ENCODE measurements at regions not wholly inside any gene's neighbourhood (a gene's known extent, or its start where the extent isn't known, plus 50 kb on each side); places are given as distances from the start of the nearest gene placed in this dataset.

DNA sequence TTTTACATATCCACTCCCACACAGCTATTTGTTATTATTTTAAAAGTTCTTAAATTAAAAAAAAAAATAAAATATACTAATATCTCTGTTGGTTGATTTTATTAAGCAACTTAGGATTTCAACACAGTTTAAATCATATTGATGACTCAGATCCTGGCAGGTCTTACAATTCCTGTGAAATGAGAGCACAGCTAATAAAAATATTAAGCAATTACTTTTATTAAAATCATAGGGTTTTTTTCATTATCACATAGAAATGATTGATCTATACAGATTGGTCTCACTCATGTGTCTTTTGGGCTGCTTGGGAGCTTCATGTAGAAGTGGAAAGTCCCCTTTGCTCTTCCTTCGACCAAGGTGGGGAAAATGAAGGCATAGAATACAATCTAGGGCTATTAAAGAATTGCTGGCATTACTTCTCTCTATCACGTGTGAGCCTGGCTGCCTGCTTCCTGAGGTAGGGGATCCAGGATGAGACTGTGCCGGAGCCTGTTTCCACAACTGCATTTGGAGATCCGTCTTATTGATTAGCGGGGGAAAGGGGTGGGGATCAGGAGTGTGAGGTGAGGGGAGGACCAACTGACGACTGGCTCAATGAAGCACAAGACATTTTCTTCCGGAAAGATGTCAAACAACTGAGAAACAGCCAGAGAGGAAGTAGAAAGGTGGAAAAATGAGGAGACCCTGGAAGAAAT lies 858.0 kb downstream of the USP25 start:
- peak overlapping the region; percentile 36 for H3K9ac ChIP-seq (ENCODE audit: insufficient read length)
- DNase-seq (ENCODE audit: low read depth, low spot score), result no peak
- H3K4me3 ChIP-seq, result peak overlapping the region; percentile 73
- TF ChIP-seq POLR2AphosphoS5 (IDR thresholded peaks at IDR 0.05; ENCODE audit: borderline replicate concordance, low read depth, low read length) (no peak), EZH2 (IDR thresholded peaks at IDR 0.05) (no peak), FOXP2 (optimal IDR thresholded peaks at IDR 0.05; ENCODE audit: control extremely low read depth, extremely low read length, insufficient read depth) (no peak)
- H3K27ac ChIP-seq, result peak overlapping the region; percentile 85; the same call in 1 of the 2 replicates
- H3K36me3 ChIP-seq (ENCODE audit: insufficient read depth, low read length), result no peaks in the 10 kb centered on the region
- no peaks in the 10 kb centered on the region for H3K9me3 ChIP-seq (ENCODE audit: low read depth, low read length)

DNA sequence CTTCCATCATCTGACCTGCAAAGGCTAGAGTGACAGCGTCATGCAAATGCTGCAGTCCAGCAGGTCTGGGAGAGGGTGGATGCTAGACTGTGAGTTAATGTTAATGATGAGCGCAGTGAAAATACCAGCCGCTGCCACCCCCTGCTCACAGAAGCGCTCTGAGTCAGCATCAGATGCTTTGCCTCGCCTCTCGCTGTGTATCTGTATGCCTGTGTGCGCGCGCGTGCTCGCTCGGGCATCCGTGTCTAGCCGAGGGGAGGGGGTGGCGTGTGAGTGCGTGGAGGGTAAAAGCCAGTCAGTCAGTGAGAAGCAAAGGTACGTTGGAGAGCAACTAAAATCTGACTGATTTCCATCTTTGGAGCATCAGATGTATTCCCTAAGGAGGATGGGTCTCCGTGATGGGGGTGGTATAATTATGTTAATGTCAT lies 858.7 kb downstream of the USP25 start:
- TF ChIP-seq POLR2AphosphoS5 (IDR thresholded peaks at IDR 0.05; ENCODE audit: borderline replicate concordance, low read depth, low read length) (no peak), EZH2 (IDR thresholded peaks at IDR 0.05) (no peak), FOXP2 (optimal IDR thresholded peaks at IDR 0.05; ENCODE audit: control extremely low read depth, extremely low read length, insufficient read depth) (no peak)
- H3K9ac ChIP-seq (ENCODE audit: insufficient read length), result peak overlapping the region; percentile 36
- no peaks in the 10 kb centered on the region for H3K9me3 ChIP-seq (ENCODE audit: low read depth, low read length)
- peak overlapping the region; percentile 73 for H3K4me3 ChIP-seq
- no peaks in the 10 kb centered on the region for H3K36me3 ChIP-seq (ENCODE audit: insufficient read depth, low read length)
- no peak for DNase-seq (ENCODE audit: low read depth, low spot score)
- peak overlapping the region; percentile 85; the same call in 1 of the 2 replicates for H3K27ac ChIP-seq

GRCh38 chr21:16589006-16589898 lies 859.5 kb downstream of the USP25 start:
- no peaks in the 10 kb centered on the region for H3K9me3 ChIP-seq (ENCODE audit: low read depth, low read length)
- TF ChIP-seq FOXP2 (optimal IDR thresholded peaks at IDR 0.05; ENCODE audit: control extremely low read depth, extremely low read length, insufficient read depth) (no peak), POLR2AphosphoS5 (IDR thresholded peaks at IDR 0.05; ENCODE audit: borderline replicate concordance, low read depth, low read length) (no peak), EZH2 (IDR thresholded peaks at IDR 0.05) (no peak)
- H3K4me3 ChIP-seq, result peak overlapping the region; percentile 73
- no peak overlapping the region for H3K9ac ChIP-seq (ENCODE audit: insufficient read length)
- H3K36me3 ChIP-seq (ENCODE audit: insufficient read depth, low read length), result no peaks in the 10 kb centered on the region
- H3K27ac ChIP-seq, result peak overlapping the region; percentile 12; the same call in 1 of the 2 replicates
- DNase-seq (ENCODE audit: low read depth, low spot score), result no peak

DNA sequence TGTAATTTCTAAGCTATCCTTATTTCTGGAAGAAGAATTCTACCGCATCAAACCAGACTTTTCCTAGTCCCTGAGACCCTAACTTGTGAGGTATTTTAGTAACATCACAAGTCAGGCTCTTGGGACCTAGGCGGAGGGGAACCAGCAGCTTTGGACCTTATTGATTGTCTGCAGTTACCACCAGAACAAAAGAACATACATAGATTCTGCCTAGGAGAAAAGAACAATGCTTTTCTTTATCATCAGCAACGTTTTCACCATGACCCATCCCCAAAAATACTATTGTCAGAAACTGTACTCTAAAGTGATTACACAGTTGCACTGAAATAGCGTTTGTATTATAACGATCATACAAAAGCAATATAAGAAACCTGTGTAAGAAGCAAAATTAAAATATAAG lies 860.4 kb downstream of the USP25 start:
- Histone ChIP-seq H3K36me3 (ENCODE audit: insufficient read depth, low read length) (no peaks in the 10 kb centered on the region), H3K9me3 (ENCODE audit: low read depth, low read length) (no peaks in the 10 kb centered on the region), H3K27ac (peak overlapping the region; percentile 76), H3K4me3 (no peak overlapping the region), H3K9ac (ENCODE audit: insufficient read length) (no peak overlapping the region)
- TF ChIP-seq EZH2 (IDR thresholded peaks at IDR 0.05), result no peak
- TF ChIP-seq FOXP2 (optimal IDR thresholded peaks at IDR 0.05; ENCODE audit: control extremely low read depth, extremely low read length, insufficient read depth), result no peak
- no peak for TF ChIP-seq POLR2AphosphoS5 (IDR thresholded peaks at IDR 0.05; ENCODE audit: borderline replicate concordance, low read depth, low read length)
- no peak for DNase-seq (ENCODE audit: low read depth, low spot score)

DNA sequence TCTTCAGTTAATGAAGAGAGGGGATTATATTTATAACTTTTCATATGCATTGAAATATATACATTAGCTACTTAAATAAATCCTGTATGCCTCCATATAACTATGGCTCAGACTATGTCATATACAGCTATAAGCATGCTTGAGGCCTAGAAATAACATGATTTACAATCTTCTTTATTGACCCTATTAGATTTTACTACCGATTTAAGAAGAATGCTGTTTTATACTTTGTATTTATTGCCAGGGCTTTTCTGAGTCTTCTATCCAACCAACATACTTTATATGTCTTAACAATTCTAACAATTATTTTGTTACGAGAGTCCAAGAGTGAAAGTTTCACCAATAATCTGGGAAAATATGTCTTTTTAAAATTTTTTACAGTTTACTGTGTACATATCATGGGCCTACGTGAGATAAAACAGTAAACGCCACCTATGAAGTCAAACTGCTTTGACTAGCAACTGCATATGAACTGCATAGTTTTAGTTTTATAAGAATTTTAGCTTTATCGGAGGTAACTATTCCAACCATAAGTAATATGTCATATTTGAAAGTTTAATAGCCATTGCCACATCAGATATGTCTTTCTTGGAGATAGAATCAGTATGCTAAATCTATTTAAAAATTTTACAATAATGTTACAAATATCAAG lies 861.0 kb downstream of the USP25 start:
- no peak for DNase-seq (ENCODE audit: low read depth, low spot score)
- H3K4me3 ChIP-seq, result no peak overlapping the region
- TF ChIP-seq EZH2 (IDR thresholded peaks at IDR 0.05) (no peak), FOXP2 (optimal IDR thresholded peaks at IDR 0.05; ENCODE audit: control extremely low read depth, extremely low read length, insufficient read depth) (no peak), POLR2AphosphoS5 (IDR thresholded peaks at IDR 0.05; ENCODE audit: borderline replicate concordance, low read depth, low read length) (no peak)

GRCh38 chr21:16592381-16592780 lies 862.6 kb downstream of the USP25 start:
- H3K9ac ChIP-seq (ENCODE audit: insufficient read length), result no peak overlapping the region
- H3K36me3 ChIP-seq (ENCODE audit: insufficient read depth, low read length), result no peaks in the 10 kb centered on the region
- H3K27ac ChIP-seq, result 0 out of 2 replicates have a peak overlapping the region, but pooled peaks have one; percentile 10
- peak overlapping the region; percentile 47 for H3K4me3 ChIP-seq
- DNase-seq (ENCODE audit: low read depth, low spot score), result no peak
- H3K9me3 ChIP-seq (ENCODE audit: low read depth, low read length), result no peaks in the 10 kb centered on the region
- TF ChIP-seq EZH2 (IDR thresholded peaks at IDR 0.05) (no peak), FOXP2 (optimal IDR thresholded peaks at IDR 0.05; ENCODE audit: control extremely low read depth, extremely low read length, insufficient read depth) (no peak)

More for the DNA sequence above, 861.0 kb downstream of the USP25 start:
- Histone ChIP-seq H3K27ac (peak overlapping the region; percentile 76), H3K9ac (ENCODE audit: insufficient read length) (no peak overlapping the region), H3K36me3 (ENCODE audit: insufficient read depth, low read length) (no peaks in the 10 kb centered on the region), H3K9me3 (ENCODE audit: low read depth, low read length) (no peaks in the 10 kb centered on the region)

DNA sequence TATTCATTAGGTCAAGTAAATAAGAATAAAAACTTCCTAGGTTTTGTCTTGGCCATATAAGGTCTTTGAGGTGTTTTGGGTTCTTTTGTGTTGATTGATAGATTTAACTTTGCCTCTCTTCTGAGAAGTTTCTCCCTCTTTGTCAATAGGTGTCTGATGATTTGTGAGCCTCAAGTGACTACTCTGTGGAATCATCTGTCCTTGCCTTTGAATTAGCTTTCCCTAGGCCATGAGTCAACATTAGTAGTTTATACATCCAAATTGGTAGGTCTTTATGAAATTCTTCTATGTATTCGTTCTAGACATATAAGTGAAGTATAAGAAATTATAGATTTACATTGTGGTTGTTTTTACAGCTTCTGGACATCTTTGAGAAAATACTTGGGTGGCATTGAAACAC lies 864.4 kb downstream of the USP25 start:
- H3K4me3 ChIP-seq, result no peak overlapping the region
- TF ChIP-seq EZH2 (IDR thresholded peaks at IDR 0.05) (no peak), POLR2AphosphoS5 (IDR thresholded peaks at IDR 0.05; ENCODE audit: borderline replicate concordance, low read depth, low read length) (no peak), FOXP2 (optimal IDR thresholded peaks at IDR 0.05; ENCODE audit: control extremely low read depth, extremely low read length, insufficient read depth) (no peak)
- no peaks in the 10 kb centered on the region for H3K36me3 ChIP-seq (ENCODE audit: insufficient read depth, low read length)

DNA sequence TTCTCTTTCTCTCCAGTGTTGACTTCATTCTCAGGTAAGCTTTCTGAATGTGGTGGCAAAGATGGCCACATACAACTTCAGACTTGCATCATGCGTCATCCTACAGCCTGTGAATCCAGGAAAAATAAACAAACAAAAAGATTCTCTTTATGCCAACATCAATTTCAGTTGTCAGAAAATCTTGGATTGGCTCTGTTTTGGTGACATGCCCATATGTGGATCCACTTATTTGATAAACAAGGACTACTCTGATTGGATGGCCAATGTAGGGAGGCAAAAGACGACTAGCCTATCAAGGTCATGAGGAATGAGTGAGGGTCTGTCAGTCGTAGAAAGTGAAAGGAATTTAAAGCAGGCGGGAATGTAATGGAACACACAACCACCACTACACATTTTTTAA lies 866.6 kb downstream of the USP25 start:
- no peak for TF ChIP-seq POLR2AphosphoS5 (IDR thresholded peaks at IDR 0.05; ENCODE audit: borderline replicate concordance, low read depth, low read length)
- TF ChIP-seq FOXP2 (optimal IDR thresholded peaks at IDR 0.05; ENCODE audit: control extremely low read depth, extremely low read length, insufficient read depth), result no peak
- no peak for TF ChIP-seq EZH2 (IDR thresholded peaks at IDR 0.05)
- H3K9ac ChIP-seq (ENCODE audit: insufficient read length), result no peak overlapping the region
- DNase-seq (ENCODE audit: low read depth, low spot score), result no peak
- no peaks in the 10 kb centered on the region for H3K9me3 ChIP-seq (ENCODE audit: low read depth, low read length)
- no peaks in the 10 kb centered on the region for H3K36me3 ChIP-seq (ENCODE audit: insufficient read depth, low read length)
- H3K27ac ChIP-seq, result no peak overlapping the region
- H3K4me3 ChIP-seq, result no peak overlapping the region

More for the DNA sequence above, 864.4 kb downstream of the USP25 start:
- no peak overlapping the region for H3K27ac ChIP-seq
- no peak overlapping the region for H3K9ac ChIP-seq (ENCODE audit: insufficient read length)
- no peak for DNase-seq (ENCODE audit: low read depth, low spot score)
- no peaks in the 10 kb centered on the region for H3K9me3 ChIP-seq (ENCODE audit: low read depth, low read length)

Measured in SK-N-MC (cell line).